SK-N-SH treated with all-trans-retinoic acid at 6 μM for 48 hours (cell line): ENCODE measurements at regions not wholly inside any gene's neighbourhood (a gene's known extent, or its start where the extent isn't known, plus 50 kb on each side); places are given as distances from the start of the nearest gene placed in this dataset.

Experiments used
- ARNTL ChIP-seq: fragments of 450-650 bp; formaldehyde crosslinking; IDR thresholded peaks from 2 replicates; pipeline ENCODE4 v1.5.0; 2020; ENCODE audit warnings: low read depth, mild to moderate bottlenecking, moderate library complexity, borderline replicate concordance
- CSRNP3 ChIP-seq: fragments of 250-450 bp; sonication (Bioruptor Pico); IDR thresholded peaks from 2 replicates; pipeline ENCODE4 v1.5.1; 2021; ENCODE audit warnings: mild to moderate bottlenecking, moderate library complexity

DNA sequence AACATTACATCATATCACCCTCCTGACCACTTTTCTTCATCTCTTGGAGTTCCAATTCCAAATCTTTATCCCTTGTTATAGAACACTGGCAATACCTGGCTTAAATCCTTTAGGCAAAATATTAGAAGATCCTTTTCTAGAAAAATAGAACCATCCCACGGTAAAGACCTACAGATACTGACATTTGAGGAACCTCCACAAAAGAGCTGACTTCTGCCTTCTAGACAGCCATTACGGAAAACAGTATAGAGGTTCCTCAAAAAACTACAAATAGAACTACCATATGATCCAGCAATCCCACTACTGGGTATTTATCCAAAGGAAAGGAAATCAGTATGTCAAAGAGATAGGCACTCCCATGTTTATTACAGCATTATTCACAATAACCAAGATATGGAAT lies 241.7 kb upstream of the AMIGO2 start:
- no peak for TF ChIP-seq CSRNP3 (CRISPR knock-in tag)
- TF ChIP-seq ARNTL (CRISPR knock-in tag), result no peak
